ENCODE measurements at regions not wholly inside any gene's neighbourhood (a gene's known extent, or its start where the extent isn't known, plus 50 kb on each side); places are given as distances from the start of the nearest gene placed in this dataset.

DNA sequence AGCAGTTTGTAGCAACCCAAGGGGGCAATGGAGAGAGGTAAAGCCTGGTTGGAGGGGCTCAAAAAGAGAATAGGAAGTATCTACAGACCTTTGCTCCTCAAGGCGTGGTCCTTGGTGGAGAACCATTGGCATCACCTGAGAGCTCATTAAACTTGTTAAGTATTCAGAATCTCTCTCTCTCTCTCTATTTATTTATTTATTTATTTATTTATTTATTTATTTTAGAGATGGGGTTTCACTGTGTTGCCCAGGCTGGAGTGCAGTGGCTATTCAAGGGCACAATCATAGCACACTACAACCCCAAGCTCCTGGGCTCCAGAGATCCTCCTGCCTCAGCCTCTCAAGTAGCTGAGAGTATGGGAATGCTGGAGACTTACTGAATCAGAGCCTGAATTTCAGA is 193.1 kb upstream of the ADCY2 start:
- Histone ChIP-seq H3K9me3 (ENCODE audit: severe bottlenecking) (peaks cover 2% of the 10 kb centered on the region), H3K4me3 (ENCODE audit: low read depth, low read length) (no peak overlapping the region), H3K36me3 (no peaks in the 10 kb centered on the region), H3K27ac (no peak overlapping the region), H3K27me3 (ENCODE audit: insufficient read depth, low read depth, severe bottlenecking) (no peaks in the 10 kb centered on the region)
- DNase-seq: no peak
- TF ChIP-seq, protein P1, sequence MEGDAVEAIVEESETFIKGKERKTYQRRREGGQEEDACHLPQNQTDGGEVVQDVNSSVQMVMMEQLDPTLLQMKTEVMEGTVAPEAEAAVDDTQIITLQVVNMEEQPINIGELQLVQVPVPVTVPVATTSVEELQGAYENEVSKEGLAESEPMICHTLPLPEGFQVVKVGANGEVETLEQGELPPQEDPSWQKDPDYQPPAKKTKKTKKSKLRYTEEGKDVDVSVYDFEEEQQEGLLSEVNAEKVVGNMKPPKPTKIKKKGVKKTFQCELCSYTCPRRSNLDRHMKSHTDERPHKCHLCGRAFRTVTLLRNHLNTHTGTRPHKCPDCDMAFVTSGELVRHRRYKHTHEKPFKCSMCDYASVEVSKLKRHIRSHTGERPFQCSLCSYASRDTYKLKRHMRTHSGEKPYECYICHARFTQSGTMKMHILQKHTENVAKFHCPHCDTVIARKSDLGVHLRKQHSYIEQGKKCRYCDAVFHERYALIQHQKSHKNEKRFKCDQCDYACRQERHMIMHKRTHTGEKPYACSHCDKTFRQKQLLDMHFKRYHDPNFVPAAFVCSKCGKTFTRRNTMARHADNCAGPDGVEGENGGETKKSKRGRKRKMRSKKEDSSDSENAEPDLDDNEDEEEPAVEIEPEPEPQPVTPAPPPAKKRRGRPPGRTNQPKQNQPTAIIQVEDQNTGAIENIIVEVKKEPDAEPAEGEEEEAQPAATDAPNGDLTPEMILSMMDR (IDR thresholded peaks at IDR 0.05; ENCODE audit: low read depth, low read length): no peak

DNA sequence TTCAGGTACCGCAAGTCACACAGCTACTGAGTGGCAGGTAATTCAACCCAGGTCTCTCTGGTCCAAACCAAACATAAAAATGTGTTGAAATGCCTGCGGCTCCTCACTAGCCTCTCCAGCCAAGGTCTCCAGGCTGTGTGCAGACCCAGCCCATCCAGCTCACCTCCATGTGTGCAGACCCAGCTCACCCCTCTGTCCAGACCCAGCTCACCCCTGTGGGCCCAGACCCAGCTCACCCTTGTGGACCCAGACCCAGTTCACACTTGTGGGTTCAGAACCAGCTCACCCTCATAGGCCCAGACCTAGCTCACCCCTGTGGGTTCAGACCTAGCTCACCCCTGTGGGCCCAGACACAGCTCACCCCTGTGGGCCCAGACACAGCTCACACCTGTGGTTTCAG is 188.0 kb upstream of the ADCY2 start:
- Histone ChIP-seq H3K36me3 (no peaks in the 10 kb centered on the region), H3K9me3 (ENCODE audit: severe bottlenecking) (no peaks in the 10 kb centered on the region)
- TF ChIP-seq, protein P1 (IDR thresholded peaks at IDR 0.05; ENCODE audit: low read depth, low read length): no peak

DNA sequence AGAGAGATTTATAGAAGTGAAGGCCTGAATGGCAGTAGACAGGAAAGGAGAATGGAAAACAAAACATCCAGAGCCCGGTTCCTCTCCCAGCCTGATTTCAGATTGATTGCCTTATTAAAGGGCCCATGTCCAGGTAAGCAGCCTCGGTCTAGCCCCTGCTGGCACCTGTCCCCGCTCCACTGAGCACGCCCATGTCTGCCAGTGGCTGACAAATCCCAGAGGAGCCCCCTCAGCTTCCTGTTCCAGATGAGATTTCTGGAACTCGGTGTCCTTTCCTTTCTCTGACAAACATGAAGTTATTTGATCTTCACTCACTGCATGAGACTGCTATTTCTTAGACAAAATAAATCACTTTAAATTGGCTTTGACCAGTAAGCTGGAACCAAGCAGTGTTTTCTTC is 187.0 kb upstream of the ADCY2 start:
- H3K36me3 ChIP-seq: no peaks in the 10 kb centered on the region
- no peak for DNase-seq
- H3K4me3 ChIP-seq (ENCODE audit: low read depth, low read length): no peak overlapping the region
- no peaks in the 10 kb centered on the region for H3K9me3 ChIP-seq (ENCODE audit: severe bottlenecking)
- TF ChIP-seq, protein P1 (IDR thresholded peaks at IDR 0.05; ENCODE audit: low read depth, low read length): no peak
- H3K27me3 ChIP-seq (ENCODE audit: insufficient read depth, low read depth, severe bottlenecking): no peaks in the 10 kb centered on the region
- H3K27ac ChIP-seq: no peak overlapping the region

More for the DNA sequence above, 188.0 kb upstream of the ADCY2 start:
- Histone ChIP-seq H3K27ac (no peak overlapping the region), H3K27me3 (ENCODE audit: insufficient read depth, low read depth, severe bottlenecking) (no peaks in the 10 kb centered on the region), H3K4me3 (ENCODE audit: low read depth, low read length) (no peak overlapping the region)
- DNase-seq: no peak

DNA sequence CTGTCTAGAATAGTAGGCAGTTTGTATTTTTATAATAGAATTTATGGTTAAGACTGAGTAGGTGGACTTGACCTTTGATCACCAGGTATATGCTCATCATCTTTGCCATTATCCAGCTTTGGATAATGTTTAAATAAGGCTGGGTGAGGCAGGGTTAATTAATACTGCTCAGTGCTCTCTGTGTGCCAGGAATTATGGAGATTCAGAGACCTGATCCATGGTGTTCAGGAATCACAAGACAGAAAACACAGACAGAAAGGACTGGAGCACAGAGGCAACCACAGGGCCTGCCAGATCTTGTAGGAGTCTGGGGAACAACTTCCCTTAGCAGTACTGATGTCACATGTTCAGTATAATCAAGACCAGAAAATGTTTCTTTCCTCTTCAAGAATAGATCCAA is 186.3 kb upstream of the ADCY2 start:
- H3K9me3 ChIP-seq (ENCODE audit: severe bottlenecking): no peaks in the 10 kb centered on the region
- no peak overlapping the region for H3K4me3 ChIP-seq (ENCODE audit: low read depth, low read length)
- TF ChIP-seq, protein P1 (IDR thresholded peaks at IDR 0.05; ENCODE audit: low read depth, low read length): no peak
- no peak for DNase-seq
- H3K36me3 ChIP-seq: no peaks in the 10 kb centered on the region
- H3K27ac ChIP-seq: no peak overlapping the region
- H3K27me3 ChIP-seq (ENCODE audit: insufficient read depth, low read depth, severe bottlenecking): no peaks in the 10 kb centered on the region

DNA sequence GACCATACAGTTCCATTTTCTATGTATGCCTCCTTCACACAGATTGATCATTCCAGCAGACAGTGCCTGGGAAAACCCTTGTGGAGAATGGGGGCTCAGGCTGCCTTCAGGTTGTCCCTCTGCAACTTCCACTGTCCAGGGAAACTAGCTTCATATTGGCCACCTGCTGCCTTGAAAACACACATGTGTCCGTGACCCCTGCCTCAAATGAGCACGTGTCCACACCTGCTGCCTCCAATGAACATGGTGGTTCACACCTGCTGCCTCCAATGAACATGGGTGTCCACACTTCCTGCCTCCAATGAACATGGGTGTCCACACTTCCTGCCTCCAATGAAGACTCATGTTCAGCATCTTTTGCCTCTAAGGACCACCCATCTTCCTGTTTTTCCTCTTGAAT is 185.4 kb upstream of the ADCY2 start:
- Histone ChIP-seq H3K4me3 (ENCODE audit: low read depth, low read length) (no peak overlapping the region), H3K36me3 (no peaks in the 10 kb centered on the region), H3K27ac (no peak overlapping the region), H3K27me3 (ENCODE audit: insufficient read depth, low read depth, severe bottlenecking) (no peaks in the 10 kb centered on the region), H3K9me3 (ENCODE audit: severe bottlenecking) (no peaks in the 10 kb centered on the region)
- DNase-seq: no peak
- TF ChIP-seq, protein P1 (IDR thresholded peaks at IDR 0.05; ENCODE audit: low read depth, low read length): no peak

DNA sequence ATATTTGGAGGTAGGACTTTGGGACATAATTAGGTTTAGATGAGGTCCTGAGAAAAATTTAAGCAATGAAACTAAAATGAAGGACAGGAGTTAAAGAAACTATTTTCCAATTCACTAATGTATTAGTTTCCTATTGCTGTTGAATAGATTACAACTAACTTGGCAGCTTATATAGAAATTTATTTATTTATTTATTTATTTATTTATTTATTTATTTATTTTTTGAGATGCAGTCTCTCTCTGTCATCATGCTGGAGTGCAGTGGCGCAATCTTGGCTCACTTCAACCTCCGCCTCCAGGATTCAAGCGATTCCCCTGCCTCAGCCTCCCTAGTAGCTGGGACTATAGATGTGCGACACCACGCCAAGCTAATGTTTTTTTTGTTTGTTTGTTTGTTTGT is 182.4 kb upstream of the ADCY2 start:
- H3K9me3 ChIP-seq (ENCODE audit: severe bottlenecking): no peaks in the 10 kb centered on the region
- H3K27ac ChIP-seq: no peak overlapping the region
- TF ChIP-seq, protein P1 (IDR thresholded peaks at IDR 0.05; ENCODE audit: low read depth, low read length): no peak
- H3K4me3 ChIP-seq (ENCODE audit: low read depth, low read length): no peak overlapping the region
- H3K27me3 ChIP-seq (ENCODE audit: insufficient read depth, low read depth, severe bottlenecking): no peaks in the 10 kb centered on the region
- DNase-seq: no peak
- no peaks in the 10 kb centered on the region for H3K36me3 ChIP-seq
